22Rv1 (cell line): ENCODE measurements at regions not wholly inside any gene's neighbourhood (a gene's known extent, or its start where the extent isn't known, plus 50 kb on each side); places are given as distances from the start of the nearest gene placed in this dataset.

ENCODE experiments used
- ZFX ChIP-seq: fragments of 450-650 bp; IDR thresholded peaks from 2 replicates; pipeline ENCODE4 v1.6.1; 2017; ENCODE audit warnings: antibody characterized with exemption, borderline replicate concordance
- TF ChIP-seq, protein P1 (sequence below): fragments of 450-650 bp; IDR thresholded peaks from 2 replicates; pipeline ENCODE4 v1.5.1; 2017; ENCODE audit warnings: mild to moderate bottlenecking

DNA sequence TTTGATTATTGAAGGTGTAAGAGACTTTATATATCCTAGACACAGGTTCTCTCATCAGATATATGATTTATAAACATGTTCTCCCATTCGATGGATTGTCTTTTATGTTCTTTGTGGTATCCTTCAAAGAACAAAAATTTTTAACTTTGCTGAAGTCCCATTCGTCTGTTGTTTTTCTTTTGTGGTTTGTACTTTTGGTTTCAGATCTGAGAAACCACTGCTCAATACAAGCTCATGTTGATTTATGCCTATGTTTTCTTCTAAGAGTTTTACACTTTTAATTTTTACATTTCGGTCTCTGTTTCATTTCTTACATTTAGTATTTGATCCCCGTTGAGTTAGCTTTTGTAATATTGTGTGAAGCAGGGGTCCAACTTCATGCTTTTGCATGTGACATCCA, 103.3 kb upstream of the SPRED1 start:
- TF ChIP-seq, protein P1, sequence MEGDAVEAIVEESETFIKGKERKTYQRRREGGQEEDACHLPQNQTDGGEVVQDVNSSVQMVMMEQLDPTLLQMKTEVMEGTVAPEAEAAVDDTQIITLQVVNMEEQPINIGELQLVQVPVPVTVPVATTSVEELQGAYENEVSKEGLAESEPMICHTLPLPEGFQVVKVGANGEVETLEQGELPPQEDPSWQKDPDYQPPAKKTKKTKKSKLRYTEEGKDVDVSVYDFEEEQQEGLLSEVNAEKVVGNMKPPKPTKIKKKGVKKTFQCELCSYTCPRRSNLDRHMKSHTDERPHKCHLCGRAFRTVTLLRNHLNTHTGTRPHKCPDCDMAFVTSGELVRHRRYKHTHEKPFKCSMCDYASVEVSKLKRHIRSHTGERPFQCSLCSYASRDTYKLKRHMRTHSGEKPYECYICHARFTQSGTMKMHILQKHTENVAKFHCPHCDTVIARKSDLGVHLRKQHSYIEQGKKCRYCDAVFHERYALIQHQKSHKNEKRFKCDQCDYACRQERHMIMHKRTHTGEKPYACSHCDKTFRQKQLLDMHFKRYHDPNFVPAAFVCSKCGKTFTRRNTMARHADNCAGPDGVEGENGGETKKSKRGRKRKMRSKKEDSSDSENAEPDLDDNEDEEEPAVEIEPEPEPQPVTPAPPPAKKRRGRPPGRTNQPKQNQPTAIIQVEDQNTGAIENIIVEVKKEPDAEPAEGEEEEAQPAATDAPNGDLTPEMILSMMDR: no peak
- no peak for TF ChIP-seq ZFX
